ENCODE measurements at regions not wholly inside any gene's neighbourhood (a gene's known extent, or its start where the extent isn't known, plus 50 kb on each side); places are given as distances from the start of the nearest gene placed in this dataset.

DNA sequence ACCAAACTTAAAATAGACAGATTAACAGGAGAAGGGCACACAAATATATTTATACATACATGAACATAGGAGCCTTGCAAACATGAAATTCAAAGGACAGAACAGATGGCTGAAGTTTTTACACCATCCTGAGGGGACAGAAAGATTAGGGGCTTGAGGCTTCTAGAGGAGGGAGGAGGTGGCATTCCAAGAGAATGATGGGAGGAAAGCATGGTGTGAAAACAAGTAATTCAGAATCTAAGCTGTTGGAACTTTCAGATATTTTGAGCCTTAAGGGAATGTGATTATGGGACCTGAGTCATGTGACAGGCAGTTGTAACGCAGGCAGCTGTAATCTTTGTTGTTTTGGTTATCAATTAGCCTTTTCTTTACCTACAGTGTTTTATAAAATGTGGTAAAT, 225.2 kb upstream of the SPOPL start:
- Histone ChIP-seq H3K27ac (no peak overlapping the region), H3K36me3 (no peaks in the 10 kb centered on the region), H3K9me3 (no peaks in the 10 kb centered on the region), H3K4me3 (no peak overlapping the region), H3K4me1 (peaks cover 0 to 11% (median 0%) of the 10 kb centered on the region in 4 donors), H3K27me3 (no peaks in the 10 kb centered on the region)
- TF ChIP-seq CTCF (IDR thresholded peaks at IDR 0.05) (no peak), POLR2A (IDR thresholded peaks at IDR 0.05) (no peak)
- no peak for DNase-seq

DNA sequence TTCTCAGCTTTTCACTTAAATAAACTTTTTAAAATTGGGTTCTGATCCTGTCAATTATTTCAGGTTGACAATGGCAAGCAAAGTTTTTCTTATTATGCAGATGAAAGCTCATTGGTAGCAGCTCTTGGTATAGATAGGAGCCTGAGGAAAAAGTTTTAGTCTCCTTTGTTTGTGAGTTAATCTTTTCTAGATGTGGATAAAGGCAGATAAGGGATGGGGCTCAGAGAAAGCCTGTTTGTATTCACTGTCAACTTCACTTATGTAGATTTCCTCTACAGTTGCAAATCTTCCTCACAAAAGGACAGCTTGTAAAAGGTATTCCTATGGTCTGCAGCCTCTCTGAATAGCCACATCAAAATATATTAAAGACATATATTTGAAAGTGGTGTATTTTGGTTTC, 224.5 kb upstream of the SPOPL start:
- TF ChIP-seq POLR2A (IDR thresholded peaks at IDR 0.05) (no peak), CTCF (IDR thresholded peaks at IDR 0.05) (no peak)
- H3K27me3 ChIP-seq, result no peaks in the 10 kb centered on the region
- H3K4me1 ChIP-seq, result peaks cover 0 to 11% (median 0%) of the 10 kb centered on the region in 4 donors
- no peaks in the 10 kb centered on the region for H3K9me3 ChIP-seq
- H3K4me3 ChIP-seq, result no peak overlapping the region
- H3K36me3 ChIP-seq, result no peaks in the 10 kb centered on the region
- DNase-seq, result no peak
- H3K27ac ChIP-seq, result no peak overlapping the region

GRCh38 chr2:138279871-138280270, 221.7 kb upstream of the SPOPL start:
- TF ChIP-seq POLR2A (IDR thresholded peaks at IDR 0.05) (no peak), CTCF (IDR thresholded peaks at IDR 0.05) (no peak)
- Histone ChIP-seq H3K27ac (no peak overlapping the region), H3K9me3 (no peaks in the 10 kb centered on the region), H3K36me3 (no peaks in the 10 kb centered on the region), H3K27me3 (no peaks in the 10 kb centered on the region), H3K4me3 (no peak overlapping the region), H3K4me1 (peaks cover 0 to 8% (median 0%) of the 10 kb centered on the region in 4 donors)
- no peak for DNase-seq

DNA sequence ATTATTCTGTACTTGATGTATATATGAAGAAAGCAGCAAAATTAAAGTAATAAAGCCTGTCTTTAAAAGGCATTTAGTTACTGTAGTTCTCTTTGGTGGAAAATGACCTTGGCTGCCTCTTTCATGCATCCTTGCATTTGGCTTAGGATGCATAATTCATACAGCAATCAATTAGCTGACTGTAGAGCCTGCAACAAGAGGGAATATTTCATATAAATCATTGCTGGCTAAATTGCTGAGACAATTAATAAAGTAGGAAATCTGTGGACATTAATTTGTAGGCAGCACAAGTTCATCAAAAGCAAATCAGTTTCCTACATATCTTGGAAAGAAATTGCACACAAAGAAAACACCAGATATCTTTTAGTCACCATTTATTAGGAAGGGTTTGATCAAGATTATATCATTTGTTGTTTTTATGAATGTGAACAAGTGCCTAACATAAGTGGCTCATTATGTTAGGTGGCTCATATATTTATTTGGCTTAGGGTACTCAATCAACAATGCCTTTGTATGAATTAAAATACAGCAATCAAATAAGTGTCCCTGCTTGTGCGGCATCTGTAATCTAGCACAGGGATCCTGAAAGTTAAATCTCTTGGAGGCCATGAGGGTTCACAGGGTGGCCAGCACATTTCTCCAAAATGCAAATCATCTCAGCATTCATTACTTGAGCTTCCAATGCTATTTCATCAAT, 220.4 kb upstream of the SPOPL start:
- Histone ChIP-seq H3K27ac (no peak overlapping the region), H3K9me3 (no peaks in the 10 kb centered on the region), H3K4me1 (no peaks in the 10 kb centered on the region), H3K36me3 (no peaks in the 10 kb centered on the region), H3K4me3 (no peak overlapping the region), H3K27me3 (no peaks in the 10 kb centered on the region)
- DNase-seq, result no peak
- TF ChIP-seq CTCF (IDR thresholded peaks at IDR 0.05) (no peak), POLR2A (IDR thresholded peaks at IDR 0.05) (no peak)

GRCh38 chr2:138282014-138282672, 219.4 kb upstream of the SPOPL start:
- Histone ChIP-seq H3K27me3 (no peaks in the 10 kb centered on the region), H3K27ac (no peak overlapping the region), H3K4me3 (no peak overlapping the region), H3K36me3 (no peaks in the 10 kb centered on the region), H3K4me1 (no peaks in the 10 kb centered on the region), H3K9me3 (no peaks in the 10 kb centered on the region)
- TF ChIP-seq POLR2A (IDR thresholded peaks at IDR 0.05) (no peak), CTCF (IDR thresholded peaks at IDR 0.05) (no peak)
- no peak for DNase-seq

Measured in Peyer's patch (tissue), 4 donors.